ENCODE measurements at regions not wholly inside any gene's neighbourhood (a gene's known extent, or its start where the extent isn't known, plus 50 kb on each side); places are given as distances from the start of the nearest gene placed in this dataset.

DNA sequence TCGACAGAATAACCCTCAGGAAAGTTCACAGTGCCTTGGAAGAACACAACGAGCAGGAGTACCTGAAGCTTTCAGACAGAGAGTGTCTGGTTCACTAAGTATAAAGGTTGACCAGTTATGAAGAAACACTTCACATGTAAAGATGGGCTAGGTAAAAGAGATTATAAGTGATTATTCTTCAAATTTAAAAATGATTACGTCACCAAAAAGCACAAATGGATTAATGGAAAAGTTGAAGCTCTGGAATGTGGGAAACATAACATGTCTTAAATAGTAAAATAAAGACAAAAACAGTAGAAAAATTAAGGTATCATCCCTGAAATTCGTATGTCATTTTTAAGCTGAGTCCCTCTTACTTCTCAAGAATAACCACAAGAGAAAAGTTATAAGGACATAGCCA lies 643.9 kb upstream of the KLF12 start:
- H3K27ac ChIP-seq (ENCODE audit: low read length): no peak overlapping the region
- H3K4me3 ChIP-seq (ENCODE audit: low read length): no peak overlapping the region
- no peak for DNase-seq
- no peaks in the 10 kb centered on the region for H3K36me3 ChIP-seq (ENCODE audit: control insufficient read depth, insufficient read depth, low read length)
- no peaks in the 10 kb centered on the region for H3K4me1 ChIP-seq (ENCODE audit: control insufficient read depth, insufficient read depth, low read length)
- no peaks in the 10 kb centered on the region for H3K27me3 ChIP-seq (ENCODE audit: control insufficient read depth, insufficient read depth, low read length)
- no peaks in the 10 kb centered on the region for H3K9me3 ChIP-seq (replicated peaks; ENCODE audit: control insufficient read depth, low read depth, low read length)
- WGBS (ENCODE audit: insufficient coverage): no CpG with 5 or more reads among the region's 4 CpGs

DNA sequence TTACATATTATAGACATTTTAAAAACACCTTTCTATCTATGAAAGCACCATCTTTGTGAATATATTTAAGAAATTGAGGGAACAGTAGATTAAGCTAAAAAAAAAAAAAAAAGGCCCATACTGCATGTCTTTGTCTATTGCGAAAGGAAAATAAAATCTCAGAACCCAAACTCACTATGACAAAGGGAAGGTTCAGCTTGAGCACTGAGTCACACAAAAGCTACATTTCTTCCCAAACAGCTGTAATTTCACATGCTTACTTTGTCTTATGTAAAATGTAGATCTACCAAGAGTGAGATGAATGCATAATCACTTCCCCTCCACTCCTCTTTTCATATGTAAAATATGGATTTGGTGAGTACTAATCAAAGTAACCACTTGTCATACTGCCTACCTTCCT lies 640.1 kb upstream of the KLF12 start:
- no peak overlapping the region for H3K4me3 ChIP-seq (ENCODE audit: low read length)
- WGBS (ENCODE audit: insufficient coverage): no CpG with 5 or more reads among the region's 1 CpG
- H3K4me1 ChIP-seq (ENCODE audit: control insufficient read depth, insufficient read depth, low read length): no peaks in the 10 kb centered on the region
- H3K9me3 ChIP-seq (replicated peaks; ENCODE audit: control insufficient read depth, low read depth, low read length): no peaks in the 10 kb centered on the region
- no peaks in the 10 kb centered on the region for H3K36me3 ChIP-seq (ENCODE audit: control insufficient read depth, insufficient read depth, low read length)
- no peak overlapping the region for H3K27ac ChIP-seq (ENCODE audit: low read length)
- H3K27me3 ChIP-seq (ENCODE audit: control insufficient read depth, insufficient read depth, low read length): no peaks in the 10 kb centered on the region
- no peak for DNase-seq

DNA sequence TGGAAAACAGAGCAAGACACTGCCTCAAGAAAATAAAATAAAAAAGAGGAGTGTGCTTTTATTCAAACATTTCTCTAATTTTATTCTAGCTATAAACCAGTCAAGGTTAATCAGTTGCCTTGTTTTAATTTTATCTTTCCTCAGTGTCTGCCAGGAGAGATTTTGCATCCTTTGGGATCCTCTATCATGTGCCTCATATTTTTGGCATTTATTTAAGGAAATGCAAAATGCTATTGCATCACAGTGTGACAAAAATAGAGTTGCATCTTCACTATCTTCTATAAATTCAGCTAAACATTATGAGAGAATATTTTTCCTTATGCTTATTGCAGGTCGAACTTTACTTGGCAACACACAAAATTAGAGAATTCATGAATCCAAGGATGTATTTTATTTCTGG lies 639.0 kb upstream of the KLF12 start:
- Histone ChIP-seq H3K27ac (ENCODE audit: low read length) (no peak overlapping the region), H3K27me3 (ENCODE audit: control insufficient read depth, insufficient read depth, low read length) (no peaks in the 10 kb centered on the region), H3K4me3 (ENCODE audit: low read length) (no peak overlapping the region), H3K36me3 (ENCODE audit: control insufficient read depth, insufficient read depth, low read length) (no peaks in the 10 kb centered on the region), H3K4me1 (ENCODE audit: control insufficient read depth, insufficient read depth, low read length) (peaks cover 5% of the 10 kb centered on the region), H3K9me3 (replicated peaks; ENCODE audit: control insufficient read depth, low read depth, low read length) (no peaks in the 10 kb centered on the region)
- DNase-seq: peak; percentile 72
- WGBS (ENCODE audit: insufficient coverage): no CpG with 5 or more reads among the region's 1 CpG

DNA sequence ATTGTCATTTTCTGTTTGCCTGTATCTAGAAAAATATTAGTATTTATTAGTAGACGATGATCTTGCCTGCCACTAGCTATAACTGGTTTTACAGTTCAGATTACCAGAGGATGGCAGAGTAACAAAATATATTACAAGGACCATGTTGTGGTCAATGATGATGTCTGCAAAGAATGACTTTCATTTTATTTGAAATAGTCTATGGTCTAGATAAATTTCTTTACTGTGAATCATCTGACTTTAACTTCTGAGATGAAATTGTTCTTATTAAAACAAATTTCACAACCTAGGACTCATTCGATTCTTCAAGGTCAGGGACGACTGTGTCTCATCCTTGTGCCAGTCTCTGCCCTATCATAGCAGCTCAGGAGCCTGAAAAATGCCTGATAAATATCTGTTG lies 637.8 kb upstream of the KLF12 start:
- H3K9me3 ChIP-seq (replicated peaks; ENCODE audit: control insufficient read depth, low read depth, low read length): no peaks in the 10 kb centered on the region
- no peak for DNase-seq
- peaks cover 8% of the 10 kb centered on the region for H3K4me1 ChIP-seq (ENCODE audit: control insufficient read depth, insufficient read depth, low read length)
- WGBS (ENCODE audit: insufficient coverage): 100% methylated on average over 2 of the region's 3 CpGs
- no peaks in the 10 kb centered on the region for H3K27me3 ChIP-seq (ENCODE audit: control insufficient read depth, insufficient read depth, low read length)
- no peaks in the 10 kb centered on the region for H3K36me3 ChIP-seq (ENCODE audit: control insufficient read depth, insufficient read depth, low read length)
- no peak overlapping the region for H3K4me3 ChIP-seq (ENCODE audit: low read length)
- no peak overlapping the region for H3K27ac ChIP-seq (ENCODE audit: low read length)

DNA sequence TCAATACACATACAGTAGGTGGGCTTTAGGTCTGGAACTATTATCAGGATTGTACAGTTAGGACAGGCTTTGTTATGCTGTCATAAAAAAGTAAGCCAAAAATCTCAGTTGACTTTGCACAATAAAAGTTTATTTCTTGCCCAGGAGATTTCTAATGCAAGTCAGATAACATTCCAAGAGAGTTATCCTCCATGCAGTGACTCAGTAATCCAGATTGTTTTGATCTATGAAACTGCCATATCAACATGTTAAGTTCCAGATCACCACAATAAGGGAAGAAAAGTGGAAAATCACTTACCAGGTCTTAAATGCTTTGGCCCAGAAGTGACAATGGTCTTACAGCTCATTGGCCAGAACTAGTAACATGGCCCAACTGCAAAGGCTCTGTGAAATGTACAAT lies 636.2 kb upstream of the KLF12 start:
- Histone ChIP-seq H3K36me3 (ENCODE audit: control insufficient read depth, insufficient read depth, low read length) (no peaks in the 10 kb centered on the region), H3K27me3 (ENCODE audit: control insufficient read depth, insufficient read depth, low read length) (no peaks in the 10 kb centered on the region), H3K27ac (ENCODE audit: low read length) (no peak overlapping the region), H3K9me3 (replicated peaks; ENCODE audit: control insufficient read depth, low read depth, low read length) (no peaks in the 10 kb centered on the region), H3K4me1 (ENCODE audit: control insufficient read depth, insufficient read depth, low read length) (peaks cover 8% of the 10 kb centered on the region), H3K4me3 (ENCODE audit: low read length) (no peak overlapping the region)
- peak; percentile 52 for DNase-seq

DNA sequence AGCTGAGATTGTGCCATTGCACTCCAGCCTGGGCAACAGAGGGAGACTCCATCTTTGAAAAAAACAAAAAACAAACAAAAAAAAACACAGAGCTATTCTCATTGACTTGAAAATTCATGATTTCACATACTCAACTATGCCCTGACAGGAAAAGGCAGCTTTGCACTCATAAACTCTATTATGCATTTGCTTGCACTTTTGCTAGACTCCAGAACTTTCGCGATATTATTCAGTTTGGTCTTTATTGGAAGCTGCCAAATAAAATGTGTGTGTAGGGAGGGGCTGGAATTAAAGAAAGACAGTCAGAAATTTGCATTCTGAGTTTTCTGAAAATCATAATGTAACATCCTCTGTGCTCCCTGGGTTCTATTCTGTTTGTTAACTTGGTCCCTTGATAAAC lies 635.1 kb upstream of the KLF12 start:
- 70% methylated on average over 2 of the region's 2 CpGs for WGBS (ENCODE audit: insufficient coverage)
- Histone ChIP-seq H3K27ac (ENCODE audit: low read length) (no peak overlapping the region), H3K4me1 (ENCODE audit: control insufficient read depth, insufficient read depth, low read length) (peaks cover 8% of the 10 kb centered on the region), H3K27me3 (ENCODE audit: control insufficient read depth, insufficient read depth, low read length) (no peaks in the 10 kb centered on the region), H3K9me3 (replicated peaks; ENCODE audit: control insufficient read depth, low read depth, low read length) (no peaks in the 10 kb centered on the region), H3K36me3 (ENCODE audit: control insufficient read depth, insufficient read depth, low read length) (no peaks in the 10 kb centered on the region), H3K4me3 (ENCODE audit: low read length) (no peak overlapping the region)
- peak; percentile 31 for DNase-seq

DNA sequence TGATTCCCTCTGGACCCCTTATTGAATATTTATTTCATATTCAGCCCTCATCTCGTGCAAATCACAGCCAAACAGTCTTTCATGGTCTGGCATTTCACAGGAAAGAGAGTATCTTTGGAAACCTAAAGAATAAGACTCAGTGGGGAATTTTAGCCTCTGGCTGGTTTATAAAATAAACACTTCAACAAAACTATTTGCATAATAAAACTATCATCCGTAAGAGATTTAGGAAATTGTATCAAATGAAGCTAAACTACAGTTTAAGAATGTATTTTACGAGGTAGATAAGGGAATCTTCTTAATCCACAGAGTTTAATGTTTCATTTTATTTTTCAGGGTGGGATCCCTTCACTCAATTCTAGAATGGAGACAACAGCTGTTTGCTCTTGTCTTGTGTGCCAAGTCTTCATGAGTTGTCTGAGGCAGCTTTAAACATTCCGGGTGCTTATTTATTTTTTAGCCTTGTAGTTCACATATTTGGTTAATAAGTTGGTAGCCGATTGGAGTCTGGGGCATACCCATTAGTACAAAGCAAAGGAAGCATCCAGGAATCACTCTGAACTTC lies 634.4 kb upstream of the KLF12 start:
- Histone ChIP-seq H3K27ac (ENCODE audit: low read length) (no peak overlapping the region), H3K27me3 (ENCODE audit: control insufficient read depth, insufficient read depth, low read length) (no peaks in the 10 kb centered on the region), H3K9me3 (replicated peaks; ENCODE audit: control insufficient read depth, low read depth, low read length) (no peaks in the 10 kb centered on the region), H3K36me3 (ENCODE audit: control insufficient read depth, insufficient read depth, low read length) (no peaks in the 10 kb centered on the region), H3K4me1 (ENCODE audit: control insufficient read depth, insufficient read depth, low read length) (peaks cover 8% of the 10 kb centered on the region), H3K4me3 (ENCODE audit: low read length) (no peak overlapping the region)
- peak; percentile 58 for DNase-seq
- no CpG with 5 or more reads among the region's 5 CpGs for WGBS (ENCODE audit: insufficient coverage)

DNA sequence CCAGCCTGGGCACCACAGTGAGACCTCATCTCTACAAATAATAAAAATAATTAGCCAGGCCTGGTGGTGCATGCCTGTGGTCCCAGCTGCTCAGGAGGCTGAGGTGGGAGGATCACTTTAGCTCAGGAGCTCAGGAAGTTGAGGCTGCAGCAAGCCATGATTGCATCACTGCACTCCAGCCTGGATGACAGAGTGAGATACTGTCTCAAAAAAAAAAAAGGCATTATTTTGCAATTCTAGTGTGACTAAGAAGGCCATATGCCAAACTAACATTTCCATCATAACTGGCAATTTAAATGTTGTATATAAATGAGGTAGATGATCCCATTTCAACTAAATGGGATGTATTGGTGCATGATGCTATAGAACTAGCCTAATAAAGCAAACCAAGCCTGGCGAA lies 632.8 kb upstream of the KLF12 start:
- no peak overlapping the region for H3K4me3 ChIP-seq (ENCODE audit: low read length)
- H3K4me1 ChIP-seq (ENCODE audit: control insufficient read depth, insufficient read depth, low read length): peaks cover 8% of the 10 kb centered on the region
- no peaks in the 10 kb centered on the region for H3K36me3 ChIP-seq (ENCODE audit: control insufficient read depth, insufficient read depth, low read length)
- DNase-seq: no peak
- no peaks in the 10 kb centered on the region for H3K9me3 ChIP-seq (replicated peaks; ENCODE audit: control insufficient read depth, low read depth, low read length)
- no peak overlapping the region for H3K27ac ChIP-seq (ENCODE audit: low read length)
- no CpG with 5 or more reads among the region's 1 CpG for WGBS (ENCODE audit: insufficient coverage)
- H3K27me3 ChIP-seq (ENCODE audit: control insufficient read depth, insufficient read depth, low read length): no peaks in the 10 kb centered on the region

DNA sequence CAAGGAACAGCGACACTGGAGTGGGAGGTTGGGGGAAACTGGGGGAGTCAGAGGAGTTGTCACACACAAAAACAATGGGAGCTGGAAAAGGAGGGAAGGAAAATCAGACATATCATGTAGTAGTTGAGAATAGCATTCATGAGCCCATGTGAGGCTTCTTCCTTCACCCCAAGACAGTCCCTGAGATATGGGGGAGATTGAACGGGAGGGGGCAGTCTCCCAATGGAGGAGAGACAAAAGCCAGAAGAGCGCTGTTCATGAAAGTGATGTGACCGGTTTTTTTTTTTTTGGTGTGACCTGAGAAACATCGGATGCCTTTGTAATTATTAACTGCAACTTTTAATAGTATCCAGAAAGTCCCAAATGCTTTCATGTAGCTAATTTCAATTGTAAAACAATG lies 631.8 kb upstream of the KLF12 start:
- H3K27me3 ChIP-seq (ENCODE audit: control insufficient read depth, insufficient read depth, low read length): no peaks in the 10 kb centered on the region
- DNase-seq: no peak
- 17% methylated on average over 1 of the region's 5 CpGs for WGBS (ENCODE audit: insufficient coverage)
- H3K36me3 ChIP-seq (ENCODE audit: control insufficient read depth, insufficient read depth, low read length): no peaks in the 10 kb centered on the region
- no peak overlapping the region for H3K27ac ChIP-seq (ENCODE audit: low read length)
- H3K4me1 ChIP-seq (ENCODE audit: control insufficient read depth, insufficient read depth, low read length): peaks cover 8% of the 10 kb centered on the region
- no peaks in the 10 kb centered on the region for H3K9me3 ChIP-seq (replicated peaks; ENCODE audit: control insufficient read depth, low read depth, low read length)
- H3K4me3 ChIP-seq (ENCODE audit: low read length): no peak overlapping the region

DNA sequence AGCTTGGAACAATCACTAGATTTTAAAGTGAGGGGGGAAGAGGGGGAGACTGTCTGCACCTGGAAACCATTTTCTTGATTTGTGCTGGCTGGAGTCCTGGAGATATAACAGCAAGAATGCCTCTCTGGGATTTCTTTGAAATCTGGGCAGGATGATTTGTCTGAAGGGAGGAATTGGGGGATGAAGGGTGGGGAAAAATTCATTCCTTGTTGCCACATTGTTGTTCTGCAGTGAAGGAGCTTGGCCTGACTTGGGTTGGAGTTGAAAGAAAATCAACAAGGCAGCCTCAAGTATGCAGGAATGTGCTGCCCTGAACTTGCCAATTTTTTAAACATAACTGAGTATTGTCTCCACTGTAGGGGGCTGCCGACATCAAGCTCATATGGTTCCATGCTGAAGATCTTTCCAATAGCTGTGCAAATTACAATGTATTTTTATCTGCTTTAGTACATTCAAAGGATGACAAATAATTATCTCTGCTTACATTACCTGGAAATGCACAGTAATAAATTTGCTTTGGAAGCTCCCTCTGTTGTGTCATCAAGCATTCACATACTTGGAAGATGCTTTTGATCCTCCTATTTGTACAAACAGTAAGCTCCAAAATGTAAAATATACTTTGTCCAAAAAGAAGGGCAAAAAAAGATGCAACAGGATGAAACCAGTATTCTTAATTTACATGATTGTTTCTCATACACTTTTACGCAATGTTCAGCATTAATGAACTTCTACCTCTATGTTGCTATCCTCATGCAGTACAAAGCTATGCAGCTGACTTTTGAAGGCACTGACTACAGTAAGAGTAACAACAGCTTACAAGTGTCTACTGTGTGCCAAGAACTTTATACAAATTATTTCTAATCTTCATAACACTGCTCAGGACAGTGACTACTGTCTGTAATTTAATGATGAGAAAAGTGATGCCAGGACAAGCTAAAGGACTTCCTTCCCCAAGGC lies 627.9 kb upstream of the KLF12 start:
- whole genome bisulfite sequencing (ENCODE audit: insufficient coverage): 100% methylated on average over 1 of the region's 2 CpGs
- peak; percentile 91 for DNase-seq

More for the DNA sequence above, 627.9 kb upstream of the KLF12 start:
- H3K27me3 ChIP-seq (ENCODE audit: control insufficient read depth, insufficient read depth, low read length): no peaks in the 10 kb centered on the region
- H3K4me1 ChIP-seq (ENCODE audit: control insufficient read depth, insufficient read depth, low read length): no peaks in the 10 kb centered on the region
- H3K36me3 ChIP-seq (ENCODE audit: control insufficient read depth, insufficient read depth, low read length): no peaks in the 10 kb centered on the region
- H3K27ac ChIP-seq (ENCODE audit: low read length): no peak overlapping the region
- no peaks in the 10 kb centered on the region for H3K9me3 ChIP-seq (replicated peaks; ENCODE audit: control insufficient read depth, low read depth, low read length)
- no peak overlapping the region for H3K4me3 ChIP-seq (ENCODE audit: low read length)
